ENCODE measurements at regions not wholly inside any gene's neighbourhood (a gene's known extent, or its start where the extent isn't known, plus 50 kb on each side); places are given as distances from the start of the nearest gene placed in this dataset.

- DNase-seq (ENCODE audit: insufficient read length, low spot score) = no peak
- no peak for TF ChIP-seq CTCF (IDR thresholded peaks at IDR 0.05; ENCODE audit: insufficient read depth, missing control alignments)
- no peak for FAIRE-seq
Observed at GRCh38 chr20:55194947-55195346, 719.6 kb downstream of the DOK5 start.

GRCh38 chr20:55186228-55186627 lies 710.8 kb downstream of the DOK5 start:
- no peak for DNase-seq (ENCODE audit: insufficient read length, low spot score)
- TF ChIP-seq CTCF (IDR thresholded peaks at IDR 0.05; ENCODE audit: insufficient read depth, missing control alignments) = no peak
- FAIRE-seq = no peak

- FAIRE-seq (no peak), DNase-seq (ENCODE audit: insufficient read length, low spot score) (no peak)
- no peak for TF ChIP-seq CTCF (IDR thresholded peaks at IDR 0.05; ENCODE audit: insufficient read depth, missing control alignments)
Observed at GRCh38 chr20:55175081-55175480, 699.7 kb downstream of the DOK5 start.

- no peak for FAIRE-seq
- no peak for DNase-seq (ENCODE audit: insufficient read length, low spot score)
- TF ChIP-seq CTCF (IDR thresholded peaks at IDR 0.05; ENCODE audit: insufficient read depth, missing control alignments) = no peak
Observed at GRCh38 chr20:55174635-55175034, 699.2 kb downstream of the DOK5 start.

GRCh38 chr20:55174172-55174571 lies 698.8 kb downstream of the DOK5 start:
- no peak for DNase-seq (ENCODE audit: insufficient read length, low spot score)
- no peak for TF ChIP-seq CTCF (IDR thresholded peaks at IDR 0.05; ENCODE audit: insufficient read depth, missing control alignments)
- FAIRE-seq = no peak

- TF ChIP-seq CTCF (IDR thresholded peaks at IDR 0.05; ENCODE audit: insufficient read depth, missing control alignments) = no peak
- DNase-seq (ENCODE audit: insufficient read length, low spot score) (no peak), FAIRE-seq (no peak)
Observed at GRCh38 chr20:55173601-55174000, 698.2 kb downstream of the DOK5 start.

GRCh38 chr20:55172310-55173002 lies 697.1 kb downstream of the DOK5 start:
- TF ChIP-seq CTCF (IDR thresholded peaks at IDR 0.05; ENCODE audit: insufficient read depth, missing control alignments) = no peak
- FAIRE-seq = no peak

More at GRCh38 chr20:55172310-55173002, 697.1 kb downstream of the DOK5 start:
- no peak for DNase-seq (ENCODE audit: insufficient read length, low spot score)

Data from D721Med (cell line).